ENCODE measurements at regions not wholly inside any gene's neighbourhood (a gene's known extent, or its start where the extent isn't known, plus 50 kb on each side); places are given as distances from the start of the nearest gene placed in this dataset.

DNA sequence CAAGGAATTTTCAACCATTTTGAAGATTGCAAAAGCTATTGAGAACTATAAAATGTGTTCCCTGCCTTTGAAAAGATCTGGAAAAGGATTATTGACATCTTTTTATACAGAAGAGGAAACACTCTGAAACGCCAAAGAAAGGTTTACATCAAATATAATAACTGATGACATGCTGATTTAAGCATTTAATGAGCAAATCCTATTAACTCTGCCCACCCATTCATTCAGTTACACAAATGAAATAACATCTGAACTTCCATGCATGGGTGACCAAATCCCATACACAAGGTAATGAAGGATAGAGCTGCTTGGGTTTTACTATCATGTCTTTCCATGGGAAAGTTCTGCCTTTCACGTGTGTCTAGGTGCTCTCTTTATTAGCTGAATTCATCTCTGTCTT is 589.4 kb upstream of the WWC1 start:
- Histone ChIP-seq H3K4me3 (ENCODE audit: control insufficient read depth in 2 of 3, extremely low read depth in 1 of 3, insufficient read depth in 2 of 3, low read depth in 1 of 3, low read length in 3 of 3) (no peak overlapping the region), H3K9ac (ENCODE audit: control insufficient read depth, extremely low read depth, insufficient read depth, low read length) (no peak overlapping the region), H3K9me3 (ENCODE audit: control insufficient read depth, low read depth, low read length) (no peaks in the 10 kb centered on the region), H3K4me2 (ENCODE audit: control insufficient read depth, extremely low read depth, insufficient read depth, low read depth, low read length) (no peak overlapping the region), H3K79me2 (ENCODE audit: control insufficient read depth, insufficient read depth, low read length) (no peaks in the 10 kb centered on the region), H2AFZ (ENCODE audit: control insufficient read depth, low read length) (peak overlapping the region; percentile 73), H4K20me1 (ENCODE audit: control insufficient read depth, extremely low read depth, insufficient read depth, low read length) (no peaks in the 10 kb centered on the region), H3K4me1 (ENCODE audit: control insufficient read depth, extremely low read depth, insufficient read depth, low read length) (peaks cover 37% of the 10 kb centered on the region), H3K9me1 (ENCODE audit: control insufficient read depth, extremely low read depth, insufficient read depth, low read length) (no peaks in the 10 kb centered on the region), H3K36me3 (ENCODE audit: control insufficient read depth in 2 of 2, extremely low read depth in 1 of 2, insufficient read depth in 2 of 2, low read length in 2 of 2) (no peaks in the 10 kb centered on the region), H3K27ac (ENCODE audit: control insufficient read depth, insufficient read depth, low read length) (peak overlapping the region; percentile 33), H3K27me3 (ENCODE audit: control insufficient read depth, extremely low read depth, insufficient read depth, low read length) (no peaks in the 10 kb centered on the region)
- TF ChIP-seq, protein P1, sequence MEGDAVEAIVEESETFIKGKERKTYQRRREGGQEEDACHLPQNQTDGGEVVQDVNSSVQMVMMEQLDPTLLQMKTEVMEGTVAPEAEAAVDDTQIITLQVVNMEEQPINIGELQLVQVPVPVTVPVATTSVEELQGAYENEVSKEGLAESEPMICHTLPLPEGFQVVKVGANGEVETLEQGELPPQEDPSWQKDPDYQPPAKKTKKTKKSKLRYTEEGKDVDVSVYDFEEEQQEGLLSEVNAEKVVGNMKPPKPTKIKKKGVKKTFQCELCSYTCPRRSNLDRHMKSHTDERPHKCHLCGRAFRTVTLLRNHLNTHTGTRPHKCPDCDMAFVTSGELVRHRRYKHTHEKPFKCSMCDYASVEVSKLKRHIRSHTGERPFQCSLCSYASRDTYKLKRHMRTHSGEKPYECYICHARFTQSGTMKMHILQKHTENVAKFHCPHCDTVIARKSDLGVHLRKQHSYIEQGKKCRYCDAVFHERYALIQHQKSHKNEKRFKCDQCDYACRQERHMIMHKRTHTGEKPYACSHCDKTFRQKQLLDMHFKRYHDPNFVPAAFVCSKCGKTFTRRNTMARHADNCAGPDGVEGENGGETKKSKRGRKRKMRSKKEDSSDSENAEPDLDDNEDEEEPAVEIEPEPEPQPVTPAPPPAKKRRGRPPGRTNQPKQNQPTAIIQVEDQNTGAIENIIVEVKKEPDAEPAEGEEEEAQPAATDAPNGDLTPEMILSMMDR (optimal IDR thresholded peaks at IDR 0.05 in 1 of 3, IDR thresholded peaks at IDR 0.05 in 1 of 3, conservative IDR thresholded peaks at IDR 0.05 in 1 of 3; ENCODE audit: extremely low read depth in 1 of 3, insufficient read depth in 2 of 3, low read length in 3 of 3) = no peak
- TF ChIP-seq EZH2 (IDR thresholded peaks at IDR 0.05; ENCODE audit: low read length) = no peak
- DNase-seq (ENCODE audit: low read depth, low spot score) (no peak), FAIRE-seq (peak; percentile 59)
- dilution Hi-C loops (cut with MboI; ENCODE audit: extremely low pct_ligation_motif_present, low sequenced_read_pairs) = no loop called here

DNA sequence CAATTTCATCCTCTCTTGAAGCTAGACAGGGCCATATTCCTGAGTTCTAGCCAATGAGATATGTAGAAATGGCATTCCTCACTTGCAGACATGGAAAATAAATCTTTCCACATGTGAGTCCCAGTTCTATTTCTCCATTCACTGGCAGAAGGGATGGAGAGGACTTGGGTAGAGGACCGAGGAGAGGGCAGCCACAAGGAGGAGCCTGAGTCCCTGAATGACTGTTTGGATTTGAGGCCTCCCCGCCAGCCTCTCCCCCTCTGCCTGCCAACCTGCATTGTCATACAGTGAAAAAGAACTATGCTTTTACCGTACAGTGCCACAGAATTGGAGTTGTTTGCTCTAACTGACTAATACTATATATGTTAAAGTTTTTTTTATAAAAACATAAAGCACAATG is 583.0 kb upstream of the WWC1 start:
- Histone ChIP-seq H3K27ac (ENCODE audit: control insufficient read depth, insufficient read depth, low read length) (no peak overlapping the region), H3K9me1 (ENCODE audit: control insufficient read depth, extremely low read depth, insufficient read depth, low read length) (no peaks in the 10 kb centered on the region), H3K79me2 (ENCODE audit: control insufficient read depth, insufficient read depth, low read length) (no peaks in the 10 kb centered on the region), H3K4me3 (ENCODE audit: control insufficient read depth in 2 of 3, extremely low read depth in 1 of 3, insufficient read depth in 2 of 3, low read depth in 1 of 3, low read length in 3 of 3) (no peak overlapping the region), H3K36me3 (ENCODE audit: control insufficient read depth in 2 of 2, extremely low read depth in 1 of 2, insufficient read depth in 2 of 2, low read length in 2 of 2) (no peaks in the 10 kb centered on the region), H4K20me1 (ENCODE audit: control insufficient read depth, extremely low read depth, insufficient read depth, low read length) (no peaks in the 10 kb centered on the region), H2AFZ (ENCODE audit: control insufficient read depth, low read length) (no peak overlapping the region), H3K9me3 (ENCODE audit: control insufficient read depth, low read depth, low read length) (no peaks in the 10 kb centered on the region), H3K4me1 (ENCODE audit: control insufficient read depth, extremely low read depth, insufficient read depth, low read length) (peaks cover 16% of the 10 kb centered on the region), H3K27me3 (ENCODE audit: control insufficient read depth, extremely low read depth, insufficient read depth, low read length) (no peaks in the 10 kb centered on the region), H3K9ac (ENCODE audit: control insufficient read depth, extremely low read depth, insufficient read depth, low read length) (no peak overlapping the region), H3K4me2 (ENCODE audit: control insufficient read depth, extremely low read depth, insufficient read depth, low read depth, low read length) (no peak overlapping the region)
- DNase-seq (ENCODE audit: low read depth, low spot score) (no peak), FAIRE-seq (no peak)
- dilution Hi-C loops (cut with MboI; ENCODE audit: extremely low pct_ligation_motif_present, low sequenced_read_pairs) = no loop called here
- TF ChIP-seq EZH2 (IDR thresholded peaks at IDR 0.05; ENCODE audit: low read length) = no peak
- TF ChIP-seq, protein P1 (optimal IDR thresholded peaks at IDR 0.05 in 1 of 3, IDR thresholded peaks at IDR 0.05 in 1 of 3, conservative IDR thresholded peaks at IDR 0.05 in 1 of 3; ENCODE audit: extremely low read depth in 1 of 3, insufficient read depth in 2 of 3, low read length in 3 of 3) = peak in 2 of 3 experiments; percentile 25 to 49

Data from keratinocyte (primary cell).